Upper lobe of left lung (tissue), 6 donors: ENCODE measurements at regions not wholly inside any gene's neighbourhood (a gene's known extent, or its start where the extent isn't known, plus 50 kb on each side); places are given as distances from the start of the nearest gene placed in this dataset.
A peak's percentile ranks its signal among the peaks of the same experiment; 100 is the strongest.
"Not testable (repeated sequence)": the region's sequence is repeated elsewhere in the genome, so short reads cannot be mapped to it uniquely, and the experiment has no call there.

ENCODE experiments used
- ATAC-seq, 2 donors: fragments of 200-7000 bp; cut with Tn5 transposase; one replicate each; pipeline ENCODE4 v1.9.1; 2022; ENCODE audit warnings: mild to moderate bottlenecking in 2 of 2, moderate library complexity in 2 of 2; ENCODE audit not compliant: low FRiP score in 2 of 2
- DNase-seq, 2 donors: peaks; one replicate each; pipeline ENCODE4 v3.0.0-alpha.2; 2019 to 2020
- H3K27ac ChIP-seq, 4 donors: fragments of 200-600 bp; sonication (generic); one replicate each; pipeline ENCODE4 v1.5.1; 2016 to 2019
- H3K27me3 ChIP-seq, 4 donors: fragments of 200-600 bp; sonication (generic); one replicate each; pipeline ENCODE4 v1.5.1; 2017 to 2019
- H3K36me3 ChIP-seq, 4 donors: fragments of 200-600 bp; sonication (generic); one replicate each; pipeline ENCODE4 v1.5.1; 2016 to 2019
- H3K4me1 ChIP-seq, 4 donors: fragments of 200-600 bp; sonication (generic); one replicate each; pipeline ENCODE4 v1.5.1; 2018 to 2019
- H3K4me3 ChIP-seq, 4 donors: fragments of 200-600 bp; sonication (generic); one replicate each; pipeline ENCODE4 v1.5.1; 2017 to 2019; ENCODE audit warnings: mild to moderate bottlenecking in 2 of 4, moderate library complexity in 1 of 4
- H3K9me3 ChIP-seq, 4 donors: fragments of 200-600 bp; sonication (generic); one replicate each; pipeline ENCODE4 v1.5.1; 2018 to 2019
- EP300 ChIP-seq, 4 donors: sonication (generic); formaldehyde crosslinking; IDR thresholded peaks; one replicate each; pipeline ENCODE4 v1.5.1; 2017; ENCODE audit warnings: antibody characterized with exemption in 4 of 4, control low read depth in 2 of 4
- POLR2A ChIP-seq, 4 donors: fragments of 450-650 bp; IDR thresholded peaks; one replicate each; pipeline ENCODE4 v1.5.1; 2016 to 2017; ENCODE audit warnings: antibody characterized with exemption in 4 of 4, mild to moderate bottlenecking in 2 of 4
- POLR2AphosphoS5 ChIP-seq, 2 donors: sonication (generic); formaldehyde crosslinking; IDR thresholded peaks; one replicate each; pipeline ENCODE4 v1.5.1; 2017; ENCODE audit warnings: antibody characterized with exemption in 2 of 2
- WGBS, 2 donors: methylation state at CpG; one replicate each; pipeline ENCODE4 v1.1.5; 2017 to 2018; 5-methylcytosine and 5-hydroxymethylcytosine counted together
- TF ChIP-seq, protein P1 (sequence below), 6 experiments: fragments of 450-650 bp in 4 of 6; fragments of 200-600 bp in 2 of 6; sonication (generic) in 2 of 6; IDR thresholded peaks; one replicate each; pipeline ENCODE4 v1.5.1; 2016 to 2019; ENCODE audit warnings: antibody characterized with exemption in 6 of 6
- donor health status: DM: no; HTN: no; CAD: no; lungs with moderate emphysema.
- donor health status: DM: no; HTN: yes; CAD: no; lungs with severe emphysema.

DNA sequence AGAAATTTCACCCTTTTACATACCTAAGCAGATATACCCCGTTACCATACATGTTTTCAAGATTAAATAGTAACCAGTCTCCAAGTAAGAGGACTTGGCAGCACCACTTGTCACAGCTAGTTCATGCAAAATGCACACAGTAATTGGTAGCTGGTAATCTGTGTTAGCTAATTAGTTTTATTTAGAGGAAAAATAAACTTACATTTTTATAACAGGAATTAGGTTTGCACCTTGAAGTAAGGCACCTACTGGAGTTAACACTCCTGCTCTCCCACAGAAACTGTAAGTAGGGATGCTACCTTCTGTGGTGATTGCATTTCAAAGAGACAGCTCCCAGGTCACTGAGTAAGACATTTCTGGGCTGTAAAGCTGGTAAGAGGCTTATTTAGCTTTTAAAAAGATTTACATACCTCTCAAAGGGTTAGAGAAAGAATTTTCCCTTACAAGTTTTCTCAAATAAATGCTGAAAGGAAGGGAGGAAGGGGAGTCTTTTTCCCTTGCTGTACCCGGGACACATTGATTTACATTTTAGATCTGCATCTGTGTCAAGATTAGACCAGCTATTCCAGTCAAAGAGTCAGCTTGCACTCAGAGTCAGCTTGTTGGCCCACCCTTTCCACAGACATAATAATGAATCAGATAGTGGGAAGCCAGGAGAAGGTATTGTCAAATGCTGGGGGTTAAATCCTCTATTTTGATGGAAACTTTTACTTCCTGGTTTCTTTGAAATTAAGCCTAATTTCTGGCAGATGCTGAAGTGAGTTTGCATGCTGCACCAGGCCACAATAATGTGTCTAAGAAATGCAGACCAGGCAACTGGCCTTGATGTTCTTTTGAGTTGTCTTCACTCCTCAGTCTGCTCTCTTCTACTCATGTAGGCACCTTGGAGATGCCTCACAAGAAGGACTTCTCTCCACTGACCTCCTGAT lies 77.6 kb upstream of the CHD2 start:
- DNase-seq: no peak
- Histone ChIP-seq H3K4me1 (peaks cover 16 to 35% (median 27%) of the 10 kb centered on the region in 4 donors), H3K36me3 (no peaks in the 10 kb centered on the region), H3K4me3 (no peak overlapping the region), H3K27me3 (no peaks in the 10 kb centered on the region), H3K9me3 (no peaks in the 10 kb centered on the region), H3K27ac (peak overlapping the region; percentile 83 to 87 (median 85))
- 51 to 55% methylated on average over 2 of the region's 2 CpGs for WGBS, 2 donors
- no peak for ATAC-seq
- TF ChIP-seq POLR2AphosphoS5 (IDR thresholded peaks at IDR 0.05): no peak
- no peak for TF ChIP-seq POLR2A (IDR thresholded peaks at IDR 0.05)
- no peak for TF ChIP-seq EP300 (IDR thresholded peaks at IDR 0.05)
- TF ChIP-seq, protein P1, sequence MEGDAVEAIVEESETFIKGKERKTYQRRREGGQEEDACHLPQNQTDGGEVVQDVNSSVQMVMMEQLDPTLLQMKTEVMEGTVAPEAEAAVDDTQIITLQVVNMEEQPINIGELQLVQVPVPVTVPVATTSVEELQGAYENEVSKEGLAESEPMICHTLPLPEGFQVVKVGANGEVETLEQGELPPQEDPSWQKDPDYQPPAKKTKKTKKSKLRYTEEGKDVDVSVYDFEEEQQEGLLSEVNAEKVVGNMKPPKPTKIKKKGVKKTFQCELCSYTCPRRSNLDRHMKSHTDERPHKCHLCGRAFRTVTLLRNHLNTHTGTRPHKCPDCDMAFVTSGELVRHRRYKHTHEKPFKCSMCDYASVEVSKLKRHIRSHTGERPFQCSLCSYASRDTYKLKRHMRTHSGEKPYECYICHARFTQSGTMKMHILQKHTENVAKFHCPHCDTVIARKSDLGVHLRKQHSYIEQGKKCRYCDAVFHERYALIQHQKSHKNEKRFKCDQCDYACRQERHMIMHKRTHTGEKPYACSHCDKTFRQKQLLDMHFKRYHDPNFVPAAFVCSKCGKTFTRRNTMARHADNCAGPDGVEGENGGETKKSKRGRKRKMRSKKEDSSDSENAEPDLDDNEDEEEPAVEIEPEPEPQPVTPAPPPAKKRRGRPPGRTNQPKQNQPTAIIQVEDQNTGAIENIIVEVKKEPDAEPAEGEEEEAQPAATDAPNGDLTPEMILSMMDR (IDR thresholded peaks at IDR 0.05): no peak

DNA sequence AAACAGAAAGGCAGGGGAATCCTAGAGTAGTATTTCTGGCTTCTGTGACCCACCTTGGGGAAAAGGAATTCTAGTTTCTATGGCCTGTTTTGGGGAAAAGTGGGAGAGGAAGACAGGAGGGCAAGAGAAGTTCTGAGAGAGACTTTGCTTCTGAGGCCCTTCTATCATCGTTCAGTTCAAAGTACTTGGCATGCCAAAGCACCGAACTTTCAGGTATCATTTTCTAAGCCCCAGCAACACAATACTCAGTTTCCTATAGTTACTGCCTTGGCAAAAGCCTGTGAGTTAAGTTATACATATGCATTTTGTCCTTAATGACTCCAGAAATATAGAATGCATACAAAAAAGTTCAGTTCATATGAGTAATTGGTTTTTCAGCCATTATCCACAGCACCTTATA lies 74.1 kb upstream of the CHD2 start:
- no peaks in the 10 kb centered on the region for H3K36me3 ChIP-seq
- 60 to 70% methylated on average over 2 of the region's 2 CpGs for WGBS, 2 donors
- H3K4me1 ChIP-seq: peaks cover 11 to 40% (median 23%) of the 10 kb centered on the region in 4 donors
- no peaks in the 10 kb centered on the region for H3K27me3 ChIP-seq
- TF ChIP-seq POLR2A (IDR thresholded peaks at IDR 0.05): no peak
- TF ChIP-seq EP300 (IDR thresholded peaks at IDR 0.05): no peak
- no peak for TF ChIP-seq POLR2AphosphoS5 (IDR thresholded peaks at IDR 0.05)
- TF ChIP-seq, protein P1 (IDR thresholded peaks at IDR 0.05): no peak
- H3K4me3 ChIP-seq: no peak overlapping the region
- no peaks in the 10 kb centered on the region for H3K9me3 ChIP-seq
- DNase-seq: no peak
- no peak for ATAC-seq
- no peak overlapping the region for H3K27ac ChIP-seq

DNA sequence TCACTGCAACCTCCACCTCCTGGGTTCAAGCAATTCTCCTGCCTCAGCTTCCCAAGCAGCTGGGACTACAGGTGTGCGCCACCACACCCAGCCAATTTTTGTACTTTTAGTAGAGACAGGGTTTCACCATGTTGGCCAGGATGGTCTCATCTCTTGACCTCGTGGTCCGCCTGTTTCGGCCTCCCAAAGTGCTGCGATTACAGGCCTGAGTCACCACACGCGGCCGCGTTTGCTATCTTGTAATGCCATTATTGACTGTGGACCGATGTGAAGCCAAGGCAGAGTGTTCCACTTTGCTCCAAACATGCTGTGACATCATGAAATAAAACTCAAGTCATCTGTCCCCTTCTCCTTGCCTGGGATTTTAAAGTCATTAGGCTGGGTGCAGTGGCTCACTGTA lies 72.1 kb upstream of the CHD2 start:
- Histone ChIP-seq H3K4me1 (peaks cover 27 to 38% (median 35%) of the 10 kb centered on the region in 4 donors), H3K27ac (peak overlapping the region in 2 of 4 donors; percentile 36 to 93)
- not testable (repeated sequence) for ATAC-seq, H3K9me3 ChIP-seq, DNase-seq, H3K4me3 ChIP-seq, H3K36me3 ChIP-seq, H3K27me3 ChIP-seq
- 96 to 99% methylated on average over 10 of the region's 10 CpGs for WGBS, 2 donors

DNA sequence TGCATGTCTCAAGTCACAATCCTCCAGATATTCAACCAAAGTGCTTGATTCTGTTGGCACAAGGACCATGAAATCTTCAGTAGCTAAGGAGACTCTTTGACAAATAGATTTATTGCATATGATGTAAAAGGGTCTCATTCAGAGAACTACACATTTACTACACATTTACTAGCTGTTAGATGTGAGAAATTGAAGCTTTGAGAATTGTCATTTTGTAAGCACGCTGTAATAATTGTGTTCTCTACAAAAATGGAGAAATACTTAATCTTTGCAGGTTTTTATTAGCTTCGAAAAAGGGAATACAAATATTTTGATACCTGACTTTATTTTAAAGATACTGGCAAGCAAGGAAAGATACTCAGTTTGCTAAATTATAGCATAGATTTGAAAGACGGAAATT lies 70.2 kb upstream of the CHD2 start:
- 95% methylated on average over 3 of the region's 3 CpGs for WGBS, 2 donors
- DNase-seq: no peak
- H3K27me3 ChIP-seq: no peaks in the 10 kb centered on the region
- no peak overlapping the region for H3K4me3 ChIP-seq
- no peaks in the 10 kb centered on the region for H3K9me3 ChIP-seq
- TF ChIP-seq EP300 (IDR thresholded peaks at IDR 0.05) (no peak), POLR2AphosphoS5 (IDR thresholded peaks at IDR 0.05) (no peak), POLR2A (IDR thresholded peaks at IDR 0.05) (no peak)
- TF ChIP-seq, protein P1 (IDR thresholded peaks at IDR 0.05): no peak
- H3K36me3 ChIP-seq: no peaks in the 10 kb centered on the region
- peak overlapping the region; percentile 85 to 93 (median 89) for H3K27ac ChIP-seq
- no peak for ATAC-seq
- H3K4me1 ChIP-seq: peaks cover 35 to 50% (median 43%) of the 10 kb centered on the region in 4 donors

DNA sequence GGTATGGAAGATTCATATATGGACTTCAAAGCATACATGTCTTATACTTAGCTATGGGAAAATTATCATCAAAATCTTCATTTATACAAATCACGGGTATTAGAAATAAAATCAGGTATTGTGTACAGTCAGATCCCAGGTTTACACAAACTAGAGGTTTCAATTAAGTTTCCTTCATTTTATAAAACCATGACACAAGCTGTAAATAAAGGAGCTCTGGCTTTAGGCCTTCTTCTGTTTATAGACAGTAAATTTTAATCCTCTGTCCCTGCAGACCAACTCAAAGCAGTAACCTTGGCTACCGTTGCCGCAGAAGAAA lies 68.8 kb upstream of the CHD2 start:
- H3K36me3 ChIP-seq: no peaks in the 10 kb centered on the region
- H3K4me3 ChIP-seq: peak overlapping the region in 3 of 4 donors; percentile 17 to 31 (median 30)
- no peaks in the 10 kb centered on the region for H3K27me3 ChIP-seq
- TF ChIP-seq POLR2AphosphoS5 (IDR thresholded peaks at IDR 0.05): no peak
- no peak for TF ChIP-seq POLR2A (IDR thresholded peaks at IDR 0.05)
- no peak for TF ChIP-seq EP300 (IDR thresholded peaks at IDR 0.05)
- TF ChIP-seq, protein P1 (IDR thresholded peaks at IDR 0.05): no peak
- peak overlapping the region; percentile 85 to 93 (median 89) for H3K27ac ChIP-seq
- no peak for ATAC-seq
- 8 to 16% methylated on average over 3 of the region's 3 CpGs for WGBS, 2 donors
- H3K4me1 ChIP-seq: peaks cover 35 to 50% (median 43%) of the 10 kb centered on the region in 4 donors
- no peak for DNase-seq
- no peaks in the 10 kb centered on the region for H3K9me3 ChIP-seq
